ENCODE measurements at regions not wholly inside any gene's neighbourhood (a gene's known extent, or its start where the extent isn't known, plus 50 kb on each side); places are given as distances from the start of the nearest gene placed in this dataset.
"Not testable (repeated sequence)": the region's sequence is repeated elsewhere in the genome, so short reads cannot be mapped to it uniquely, and the experiment has no call there.

GRCh38 chr18:28727189-28727588 is 550.3 kb upstream of the CDH2 start:
- H3K4me2 ChIP-seq (ENCODE audit: insufficient read depth in 1 of 2, low read depth in 2 of 2, low read length in 2 of 2); H2BK12ac ChIP-seq (ENCODE audit: low read depth, low read length); FAIRE-seq; CTCF ChIA-PET (ENCODE audit: partially characterized antibody); H4K91ac ChIP-seq (replicated peaks; ENCODE audit: insufficient read length, low read length); H4K20me1 ChIP-seq (replicated peaks in 1 of 2; ENCODE audit: control insufficient read depth in 1 of 2, insufficient read depth in 2 of 2, low read length in 2 of 2); H3K56ac ChIP-seq (replicated peaks; ENCODE audit: insufficient read length, low read depth, low read length); H3K27me3 ChIP-seq (replicated peaks in 1 of 4; ENCODE audit: control insufficient read depth in 3 of 4, extremely low read depth in 1 of 4, insufficient read depth in 3 of 4, low read length in 3 of 4); H2AK5ac ChIP-seq (ENCODE audit: low read depth, low read length); H4K5ac ChIP-seq (ENCODE audit: insufficient read length, low read depth, low read length); H3K14ac ChIP-seq (ENCODE audit: insufficient read length); H3K23me2 ChIP-seq (ENCODE audit: low read depth, low read length); H2BK120ac ChIP-seq (replicated peaks; ENCODE audit: low read depth, low read length); DNase-seq (ENCODE audit: low read depth in 1 of 2, low spot score in 2 of 2); H3K23ac ChIP-seq (ENCODE audit: insufficient read length); H2BK15ac ChIP-seq (ENCODE audit: low read length); H2BK5ac ChIP-seq (ENCODE audit: low read depth, low read length); H2BK20ac ChIP-seq (ENCODE audit: low read length); H3K18ac ChIP-seq (ENCODE audit: extremely low read depth, low read length); H2AFZ ChIP-seq (ENCODE audit: low read length); H3K9ac ChIP-seq (replicated peaks in 1 of 4; ENCODE audit: extremely low read depth in 1 of 4, low read depth in 3 of 4, low read length in 3 of 4); H3K79me1 ChIP-seq (ENCODE audit: low read depth, low read length); H3K79me2 ChIP-seq (ENCODE audit: control insufficient read depth in 1 of 2, insufficient read depth in 2 of 2, low read length in 2 of 2); H3K4me3 ChIP-seq (ENCODE audit: extremely low read depth in 1 of 4, insufficient read depth in 2 of 4, low read depth in 3 of 4, low read length in 4 of 4); H3K9me3 ChIP-seq (ENCODE audit: insufficient read depth in 2 of 2, low read depth in 1 of 2, low read length in 1 of 2); H3K4ac ChIP-seq (replicated peaks; ENCODE audit: insufficient read length, low read depth, low read length); H3K27ac ChIP-seq (ENCODE audit: low read depth, low read length); POLR2A ChIA-PET (ENCODE audit: partially characterized antibody); H3K36me3 ChIP-seq (ENCODE audit: control insufficient read depth in 2 of 4, insufficient read depth in 4 of 4, low read length in 3 of 4); H4K8ac ChIP-seq (ENCODE audit: extremely low read depth, insufficient read depth, low read length); H3K4me1 ChIP-seq (replicated peaks in 1 of 4; ENCODE audit: control insufficient read depth in 3 of 4, insufficient read depth in 4 of 4, low read length in 3 of 4): not testable (repeated sequence)
- 91% methylated on average over 4 of the region's 4 CpGs; no CpG with 5 or more reads in 1 of the 2 experiments for WGBS, 2 experiments (ENCODE audit: extremely low coverage in 1 of 2, insufficient coverage in 1 of 2, insufficient read length in 1 of 2, insufficient replicate concordance in 2 of 2, low coverage in 1 of 2, low lambda C conversion rate in 2 of 2, missing lambda C conversion rate in 1 of 2)
